ENCODE measurements at regions not wholly inside any gene's neighbourhood (a gene's known extent, or its start where the extent isn't known, plus 50 kb on each side); places are given as distances from the start of the nearest gene placed in this dataset.
"Not testable (repeated sequence)": the region's sequence is repeated elsewhere in the genome, so short reads cannot be mapped to it uniquely, and the experiment has no call there.

DNA sequence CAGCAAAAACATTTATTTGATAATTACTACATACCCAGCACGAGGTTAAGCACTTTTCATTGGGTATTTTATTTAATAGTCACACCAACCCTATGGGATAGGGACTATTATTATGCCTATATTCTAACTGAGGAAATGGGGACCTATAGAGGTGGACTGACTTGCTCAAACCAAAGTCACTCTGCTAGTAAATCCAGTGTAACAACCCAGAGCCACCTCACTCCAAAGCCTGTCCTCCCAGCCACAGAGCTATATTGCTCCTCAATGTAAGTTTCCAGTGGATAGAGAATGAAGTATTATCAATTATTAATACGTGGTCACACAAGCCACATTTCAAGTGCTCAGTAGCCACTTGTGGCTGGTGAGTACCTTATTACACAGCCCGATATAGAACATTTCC, 97.5 kb downstream of the RGS2 start:
- DNase-seq: no peak

DNA sequence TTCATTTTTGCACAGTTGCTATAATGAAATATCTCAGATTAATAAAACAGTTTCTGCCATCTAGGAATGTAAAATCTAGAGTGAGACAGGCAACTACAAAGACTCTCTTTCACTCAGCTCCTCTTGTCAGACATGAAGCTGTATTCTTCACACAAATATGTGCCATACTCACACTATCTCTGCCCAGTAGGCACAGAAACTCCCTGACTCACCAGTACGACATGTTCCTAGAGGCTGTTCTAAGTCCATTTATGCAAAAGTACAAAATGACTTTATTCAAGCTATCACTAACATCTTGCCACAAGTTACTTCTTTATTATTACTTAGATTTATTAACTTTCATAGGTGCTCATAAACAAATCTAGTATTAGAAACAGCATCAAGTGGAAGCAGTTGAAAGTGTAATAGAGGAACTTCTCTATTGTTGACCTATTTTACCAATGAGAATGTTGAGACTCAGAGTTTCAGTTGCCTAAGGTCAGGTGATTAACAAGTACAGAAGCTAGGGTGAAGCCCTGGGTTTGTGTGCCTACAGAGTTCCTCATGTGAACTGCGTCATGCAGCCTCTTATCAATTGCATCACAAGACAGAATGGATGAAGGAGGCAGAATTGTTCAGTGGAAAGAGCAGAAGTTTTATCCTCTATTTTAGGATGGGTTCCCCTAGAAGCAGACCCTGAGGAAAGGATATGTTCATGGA, 98.9 kb downstream of the RGS2 start:
- peak; percentile 53 for DNase-seq

DNA sequence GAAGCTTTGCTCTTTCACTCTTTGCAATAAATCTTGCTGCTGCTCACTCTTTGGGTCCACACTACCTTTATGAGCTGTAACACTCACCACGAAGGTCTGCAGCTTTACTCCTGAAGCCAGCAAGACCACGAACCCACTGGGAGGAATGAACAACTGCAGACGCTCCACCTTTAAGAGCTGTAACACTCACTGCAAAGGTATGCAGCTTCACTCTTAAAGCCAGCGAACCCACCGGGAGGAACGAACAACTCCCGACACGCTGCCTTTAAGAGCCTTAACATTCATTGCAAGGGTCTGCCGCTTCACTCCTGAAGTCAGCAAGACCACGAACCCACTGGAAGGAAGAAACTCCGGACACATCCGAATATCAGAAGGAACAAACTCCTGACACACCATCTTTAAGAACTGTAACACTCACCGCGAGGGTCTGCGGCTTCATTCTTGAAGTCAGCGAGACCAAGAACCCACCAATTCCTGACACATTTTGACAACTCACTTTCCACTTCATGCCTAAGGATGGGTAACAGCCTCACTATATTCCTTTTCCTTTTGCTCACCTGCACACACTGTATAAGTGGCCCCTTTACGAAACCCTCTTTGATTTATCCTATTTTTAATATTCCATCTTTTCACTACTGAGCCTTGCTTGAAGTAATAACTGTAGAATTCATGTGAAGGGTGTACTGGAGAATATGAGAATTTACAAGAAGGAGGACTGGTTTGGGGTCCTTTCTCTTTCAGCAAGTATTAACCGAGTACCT, 103.2 kb downstream of the RGS2 start:
- DNase-seq: not testable (repeated sequence)

DNA sequence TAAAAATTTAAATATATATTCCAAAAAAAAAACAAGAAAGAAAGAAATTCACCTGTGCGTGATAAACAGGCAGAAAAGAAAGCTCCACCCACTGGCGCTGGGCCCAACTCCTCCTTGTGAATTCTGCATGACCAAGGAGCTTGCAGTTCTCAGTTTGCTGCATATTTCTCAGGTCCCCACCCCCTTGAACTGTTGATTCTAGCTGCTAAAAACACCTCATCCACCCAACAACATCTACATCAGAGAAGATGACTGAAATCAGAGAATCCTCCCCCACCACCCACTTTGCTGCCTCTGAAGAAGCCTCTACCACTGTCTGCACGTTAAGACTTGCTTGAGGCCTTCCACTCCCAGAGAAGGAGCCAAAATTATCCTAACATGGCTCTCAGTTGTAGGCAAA, 104.8 kb downstream of the RGS2 start:
- DNase-seq: no peak

DNA sequence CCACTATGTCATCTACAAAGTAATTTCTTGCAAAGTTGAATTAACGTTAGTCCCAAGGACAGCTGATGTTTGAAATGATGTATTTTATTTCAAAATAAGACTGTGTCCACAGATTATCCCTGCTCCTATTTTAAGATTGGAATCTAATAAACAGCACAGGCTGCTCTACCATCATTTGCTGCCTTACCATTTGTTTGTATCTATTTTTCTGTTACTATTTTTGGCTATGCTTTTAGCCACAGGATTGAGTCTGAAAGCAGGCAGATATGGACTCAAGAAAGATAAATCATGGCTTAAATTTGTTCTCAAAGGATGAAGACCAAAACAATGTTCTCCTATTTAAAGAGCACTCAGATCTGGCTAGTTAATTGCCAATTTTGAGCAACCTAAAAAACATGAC, 105.3 kb downstream of the RGS2 start:
- no peak for DNase-seq

DNA sequence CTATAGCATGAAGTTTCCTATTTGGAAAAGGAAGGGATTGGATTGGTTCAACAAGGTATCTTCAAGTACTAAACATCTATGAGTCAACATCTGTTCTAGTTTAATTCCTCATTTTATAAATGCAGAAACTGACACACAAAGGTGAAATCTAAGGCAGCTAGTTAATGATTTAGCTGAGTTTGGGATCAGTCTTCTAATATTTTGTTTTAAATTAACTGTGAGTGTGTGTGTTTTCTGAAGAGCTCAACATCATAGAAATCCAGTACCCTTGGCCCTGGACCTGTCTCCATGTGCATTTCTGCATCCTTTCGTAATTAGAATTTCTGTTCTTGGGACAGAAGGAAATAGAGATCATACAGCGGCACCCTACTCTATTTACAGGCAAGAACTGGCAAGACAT, 105.9 kb downstream of the RGS2 start:
- no peak for DNase-seq

DNA sequence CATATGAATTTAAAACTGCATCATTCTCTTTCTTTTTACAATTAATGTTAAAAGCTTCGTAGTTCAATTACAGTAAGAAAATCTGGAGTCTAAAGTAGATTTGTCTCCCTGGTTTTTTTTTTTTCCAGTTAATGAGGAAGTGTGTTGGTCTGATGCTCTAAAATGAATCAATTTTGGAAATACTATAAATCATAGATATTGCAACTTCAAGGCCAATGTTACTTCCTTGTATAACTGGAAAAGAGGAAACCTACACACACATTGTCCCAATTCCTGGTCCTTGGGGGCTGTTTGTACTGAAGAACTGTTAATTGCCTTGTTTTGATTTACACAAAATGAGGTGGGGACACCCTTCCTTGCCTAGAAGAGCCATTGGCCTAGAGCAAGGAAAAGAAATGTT, 107.2 kb downstream of the RGS2 start:
- no peak for DNase-seq

DNA sequence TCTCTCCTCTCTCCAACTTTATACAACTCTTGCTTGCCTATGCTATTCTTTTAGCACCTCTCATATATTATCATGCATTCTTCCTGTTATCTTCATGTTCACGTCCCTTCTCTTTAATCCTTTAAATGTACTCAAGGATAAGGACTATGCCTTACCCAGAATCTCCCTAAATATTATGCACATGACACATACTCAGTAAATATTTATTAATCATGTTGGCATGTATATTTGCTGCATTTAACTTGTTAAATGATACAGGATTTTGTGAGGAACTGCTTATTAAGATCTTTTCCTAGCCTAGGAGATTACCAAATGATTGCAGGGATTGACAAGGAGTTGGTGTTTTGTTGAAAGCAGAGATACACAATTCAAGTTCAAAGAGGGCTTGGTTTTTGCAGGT, 109.4 kb downstream of the RGS2 start:
- DNase-seq: no peak

DNA sequence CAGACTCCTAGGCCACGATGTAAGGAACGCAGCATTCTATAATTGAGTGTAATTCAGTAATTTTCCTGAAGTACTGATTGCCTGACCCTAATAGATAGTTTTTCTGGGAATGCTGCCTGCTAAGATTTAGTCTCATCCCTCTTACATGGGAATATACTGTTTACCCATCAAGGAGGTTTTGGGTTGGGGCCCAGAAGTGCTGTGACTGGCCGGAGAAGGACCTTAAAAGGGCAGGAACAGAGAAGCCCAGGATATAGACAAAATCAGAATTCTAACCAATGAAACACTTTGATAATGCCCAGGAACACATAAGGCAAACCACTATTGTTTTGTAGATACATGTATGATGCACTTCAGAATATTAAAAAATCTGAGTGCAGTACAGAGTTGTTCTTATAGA, 111.6 kb downstream of the RGS2 start:
- DNase-seq: no peak

DNA sequence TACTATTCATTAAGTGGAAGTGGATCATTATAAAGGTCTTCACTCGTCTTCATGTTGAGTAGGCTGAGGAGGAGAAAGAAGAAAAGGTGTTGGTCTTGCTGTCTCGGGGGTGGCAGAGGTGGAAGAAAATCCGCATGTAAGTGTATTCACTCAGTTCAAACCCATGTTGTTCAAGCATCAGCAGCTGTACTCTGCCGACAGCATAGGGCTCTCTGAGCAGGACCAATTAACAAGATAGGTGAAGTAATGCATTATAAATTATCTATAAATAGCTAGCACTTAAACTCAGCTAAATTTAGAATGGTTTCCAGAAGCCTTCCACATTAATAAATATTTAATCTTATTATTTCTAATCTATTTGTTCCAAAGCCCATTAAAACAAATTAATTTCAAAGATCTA, 116.8 kb downstream of the RGS2 start:
- no peak for DNase-seq

DNA sequence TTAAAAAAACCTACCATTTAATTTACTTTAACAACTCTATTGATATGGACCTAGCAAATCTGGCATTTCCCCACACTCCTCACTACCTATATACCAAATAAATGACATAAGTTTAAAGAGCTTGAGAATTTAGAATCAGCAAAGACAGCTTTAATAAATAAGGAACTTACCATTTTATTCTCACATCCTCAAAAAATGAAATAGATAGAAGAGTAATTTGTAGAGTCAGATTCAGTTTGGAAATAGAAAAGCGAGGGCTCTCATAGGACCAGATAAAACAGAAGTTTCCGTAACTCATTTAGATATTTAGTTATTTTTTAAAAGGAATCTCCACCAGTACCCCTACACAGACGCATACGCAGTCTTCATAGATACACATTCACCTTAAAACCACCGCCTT, 117.9 kb downstream of the RGS2 start:
- no peak for DNase-seq

DNA sequence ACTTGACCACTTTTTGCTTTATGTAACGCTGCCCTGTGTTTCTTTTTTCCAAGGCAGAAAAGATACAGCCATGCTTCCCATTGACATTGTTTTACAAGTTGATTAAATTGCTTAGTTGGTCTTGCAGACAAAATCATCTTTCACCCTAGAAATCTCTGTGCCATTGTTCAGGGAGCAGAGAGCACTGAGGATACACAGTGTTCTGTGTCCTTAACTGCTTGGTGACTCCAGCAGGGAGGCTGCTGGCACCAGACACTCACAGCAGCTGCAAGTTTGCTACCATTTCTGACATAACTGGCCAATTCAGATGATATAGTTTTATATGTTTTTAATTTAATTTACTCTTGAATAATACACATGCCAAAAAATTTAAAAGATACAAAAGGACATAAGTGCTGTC, 118.7 kb downstream of the RGS2 start:
- DNase-seq: no peak

DNA sequence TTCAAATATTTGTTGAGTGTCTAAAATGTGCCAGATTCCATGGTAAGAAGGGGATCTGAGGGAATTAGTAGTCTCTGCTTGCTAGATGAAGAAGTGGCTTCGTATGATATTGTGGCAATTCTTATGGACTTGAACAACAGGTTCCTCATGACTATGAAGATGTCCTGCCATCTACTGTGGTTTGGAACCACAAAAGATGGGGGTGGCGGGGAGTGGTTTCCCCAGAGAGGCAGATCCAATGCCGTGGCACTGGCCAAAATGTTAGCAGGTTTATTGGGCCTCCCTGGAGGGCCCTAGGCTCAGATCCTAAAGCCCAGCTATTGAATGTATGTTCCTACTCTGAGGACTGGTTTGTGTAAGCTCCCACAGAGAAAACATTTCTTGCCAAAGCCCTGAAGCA, 120.8 kb downstream of the RGS2 start:
- no peak for DNase-seq

DNA sequence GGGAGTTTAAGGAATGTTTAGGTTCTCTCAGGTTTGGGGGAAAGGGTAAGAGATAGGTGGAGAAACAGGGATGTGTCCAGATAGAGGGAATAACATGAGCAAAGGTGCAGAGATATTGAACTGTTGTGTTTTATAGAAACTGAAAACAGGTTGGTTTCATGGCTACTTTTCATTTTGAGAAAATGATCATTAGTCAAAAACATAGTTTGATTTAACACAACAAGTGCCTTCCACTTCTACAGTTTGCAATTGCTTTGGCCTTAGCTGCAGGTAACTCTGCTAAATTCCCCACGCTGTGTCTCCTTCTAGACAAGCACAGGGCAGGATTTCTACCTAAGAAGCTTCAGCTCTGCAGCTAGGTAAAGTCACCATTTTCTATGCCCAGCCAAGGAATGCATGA, 124.9 kb downstream of the RGS2 start:
- DNase-seq: no peak

DNA sequence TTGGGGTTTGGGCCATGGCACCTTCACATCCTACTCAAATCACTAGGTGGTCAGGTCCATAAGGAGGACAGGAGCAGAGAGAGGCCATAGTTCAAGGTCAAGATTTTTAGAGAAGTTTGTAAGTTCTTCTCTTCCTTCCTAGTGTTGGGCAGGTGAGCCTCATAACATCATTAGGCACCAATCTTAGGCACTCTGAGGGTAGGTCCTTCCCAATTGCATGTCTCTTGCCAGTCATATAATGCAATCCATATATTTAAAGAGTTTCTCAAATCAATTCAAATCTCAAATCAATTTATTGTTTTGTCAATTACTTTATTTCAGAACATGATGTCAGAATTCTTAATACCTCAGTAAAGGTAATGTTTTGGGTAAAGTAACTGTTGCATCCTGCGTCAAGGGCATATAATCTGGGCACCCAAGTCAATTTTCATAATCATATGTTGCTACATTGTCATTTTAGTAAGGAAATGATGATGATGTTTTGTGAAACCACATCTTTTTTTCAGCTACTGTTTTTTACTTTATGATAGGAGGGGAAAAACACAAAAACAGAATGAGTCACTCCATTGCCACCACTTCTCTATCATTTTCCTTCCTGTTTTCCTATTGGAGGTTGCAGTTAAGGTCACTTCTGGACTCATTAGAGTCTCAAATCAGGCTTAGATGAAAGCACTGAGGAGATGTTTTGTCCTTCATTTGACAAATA, 122.7 kb downstream of the UCHL5 start:
- DNase-seq: no peak

DNA sequence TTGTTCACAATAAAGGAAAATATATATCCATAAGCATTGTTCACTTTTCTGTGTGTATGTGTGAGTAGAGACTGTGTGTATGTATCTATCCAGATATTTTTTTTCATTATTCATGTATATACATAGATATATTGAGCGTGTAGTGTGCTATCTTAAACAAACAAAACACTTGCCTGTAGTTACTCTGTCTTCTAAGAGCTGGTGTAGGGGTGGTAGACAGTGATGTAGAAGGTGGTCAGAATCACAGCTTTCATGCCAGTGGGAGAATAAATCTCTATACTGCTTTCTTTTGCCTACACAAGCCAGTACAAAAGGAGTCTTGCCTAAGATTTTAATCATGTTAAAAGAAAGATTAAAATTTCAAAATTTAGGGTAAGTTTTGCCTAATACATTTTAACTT, 122.0 kb downstream of the UCHL5 start:
- DNase-seq: no peak

DNA sequence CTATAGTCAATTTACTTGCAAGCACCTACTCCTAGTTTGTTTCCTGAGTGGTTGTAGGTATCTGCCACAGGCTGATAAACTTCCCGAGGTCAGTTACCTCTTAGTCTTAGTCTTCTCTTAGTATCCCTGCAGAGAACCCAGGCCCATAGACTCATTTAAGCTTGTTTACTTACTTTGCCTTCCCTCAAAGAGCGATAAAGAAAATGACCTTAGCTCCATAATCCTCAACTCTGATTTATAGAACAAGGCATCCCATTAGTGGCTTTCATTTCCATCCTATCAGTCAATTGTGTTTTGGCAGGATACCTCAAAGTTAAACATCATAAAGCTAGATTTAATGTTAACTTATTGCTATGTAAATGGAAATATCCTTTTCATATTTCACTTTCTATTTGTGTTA, 119.7 kb downstream of the UCHL5 start:
- no peak for DNase-seq

DNA sequence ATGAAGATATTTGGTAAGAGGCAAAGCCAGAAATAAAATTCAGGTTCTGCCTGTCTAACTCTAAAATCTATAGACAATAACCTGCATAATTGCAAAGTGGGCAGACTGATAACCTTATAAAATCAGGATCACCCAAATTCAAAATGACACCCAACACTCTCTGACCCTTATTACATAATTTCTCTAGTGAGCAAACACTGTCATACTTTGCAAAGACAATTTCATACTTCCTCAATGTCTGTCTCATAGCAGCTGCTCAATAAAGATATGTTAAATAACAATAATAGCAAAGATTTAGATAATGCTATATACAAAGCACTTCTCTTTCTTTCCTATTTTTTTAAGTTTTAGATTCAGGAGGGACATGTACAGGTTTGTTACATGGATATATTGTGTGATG, 118.5 kb downstream of the UCHL5 start:
- no peak for DNase-seq

DNA sequence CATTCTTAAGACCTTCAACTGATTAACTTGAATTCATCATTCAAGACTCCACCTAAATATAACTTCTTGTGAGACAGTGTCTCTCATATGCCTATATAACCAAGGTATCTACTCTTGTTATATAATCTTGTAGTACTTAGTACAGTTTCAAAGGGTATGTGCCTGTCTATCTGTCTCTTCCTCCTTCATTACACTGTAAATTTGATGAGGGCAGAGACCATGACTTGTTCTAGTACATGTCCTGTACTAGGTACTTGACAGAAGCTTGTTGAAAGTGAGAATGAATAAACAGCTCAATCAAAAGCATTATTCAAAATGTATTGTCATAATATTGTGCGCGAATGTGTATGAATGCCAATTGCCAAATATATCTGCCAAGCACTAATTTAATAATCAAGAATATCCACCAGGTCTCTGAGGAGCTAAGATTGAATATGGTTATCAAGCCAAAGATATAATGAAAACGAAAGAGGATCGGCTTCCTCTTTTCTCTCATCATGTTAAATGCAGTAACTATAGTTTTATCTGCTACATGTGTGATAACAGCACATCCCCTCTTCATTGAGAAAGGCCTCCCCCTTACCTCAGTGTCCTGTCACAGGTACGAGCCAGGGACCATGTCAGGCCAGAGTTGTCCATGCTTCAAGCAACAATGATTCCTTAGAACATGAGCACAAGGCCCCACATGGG, 117.3 kb downstream of the UCHL5 start:
- DNase-seq: no peak

DNA sequence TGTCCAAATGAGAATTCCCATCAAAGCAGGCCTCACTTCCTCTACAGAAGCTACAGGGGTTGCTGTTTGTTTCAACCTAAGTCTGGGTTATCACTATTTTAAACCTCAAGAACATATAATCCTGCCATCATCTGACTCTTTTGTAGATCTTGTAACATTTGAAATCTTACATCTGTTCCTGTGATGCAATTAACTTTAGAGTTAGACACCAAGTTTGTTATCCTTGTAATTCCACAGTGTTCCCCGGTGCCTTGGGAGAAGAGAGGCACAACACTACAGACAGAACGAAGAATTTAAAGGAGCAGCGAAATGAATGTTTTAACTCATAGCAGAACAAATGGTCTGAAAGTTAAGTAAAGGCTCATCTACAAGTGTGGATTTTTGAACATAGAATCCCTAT, 116.1 kb downstream of the UCHL5 start:
- peak; percentile 35 for DNase-seq

DNA sequence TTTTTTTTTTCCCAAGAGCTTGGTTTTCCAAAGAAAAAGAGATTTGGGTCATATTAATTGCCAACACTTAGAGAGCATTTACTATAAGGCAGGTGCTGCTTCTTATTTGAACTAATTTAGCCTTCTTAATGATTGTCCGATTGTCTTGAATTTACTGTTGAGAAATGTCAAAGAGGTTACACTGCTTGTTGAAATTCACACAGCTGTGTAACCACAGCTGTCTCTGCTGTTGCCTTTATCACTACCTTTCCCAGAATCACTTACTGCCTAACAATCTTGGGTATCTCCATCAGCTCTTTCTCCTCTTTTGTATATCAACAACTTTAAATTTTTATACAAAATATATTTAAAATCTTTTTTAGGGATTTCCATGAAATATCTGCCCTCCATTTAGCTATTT, 115.6 kb downstream of the UCHL5 start:
- no peak for DNase-seq

DNA sequence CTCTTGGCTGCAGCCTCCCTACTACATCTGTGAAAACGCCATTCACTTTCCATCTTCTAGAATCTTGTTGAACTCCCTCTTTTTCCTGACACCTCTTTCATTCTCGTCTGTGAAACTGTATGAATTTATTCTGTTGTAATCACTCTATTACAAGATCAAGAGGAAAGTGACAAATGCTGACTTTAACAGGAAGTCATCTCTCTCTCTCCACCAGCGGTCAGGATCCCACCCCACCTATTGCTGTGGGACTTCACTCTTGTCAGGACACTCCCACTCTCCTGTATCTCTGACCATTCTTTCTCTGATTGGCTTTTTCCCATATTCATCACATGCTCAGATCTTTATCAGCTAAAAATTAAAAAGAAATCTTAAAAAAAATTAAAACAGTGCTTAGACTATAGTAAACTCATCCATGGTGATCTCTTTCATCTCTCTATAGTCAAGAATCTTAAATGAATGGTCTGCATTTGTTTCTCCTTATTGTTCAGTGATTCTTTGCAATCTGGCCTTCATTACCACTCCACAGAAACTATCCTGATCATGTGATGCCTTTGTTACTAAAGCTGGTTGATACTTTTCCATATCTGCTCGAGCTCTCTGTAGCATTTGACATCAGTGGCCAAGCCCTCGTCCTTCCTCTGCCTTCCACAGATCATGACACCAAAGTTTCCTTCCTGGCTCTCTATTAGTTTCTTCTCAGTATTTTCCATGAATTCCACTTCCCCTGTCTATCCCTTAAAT, 113.6 kb downstream of the UCHL5 start:
- no peak for DNase-seq

DNA sequence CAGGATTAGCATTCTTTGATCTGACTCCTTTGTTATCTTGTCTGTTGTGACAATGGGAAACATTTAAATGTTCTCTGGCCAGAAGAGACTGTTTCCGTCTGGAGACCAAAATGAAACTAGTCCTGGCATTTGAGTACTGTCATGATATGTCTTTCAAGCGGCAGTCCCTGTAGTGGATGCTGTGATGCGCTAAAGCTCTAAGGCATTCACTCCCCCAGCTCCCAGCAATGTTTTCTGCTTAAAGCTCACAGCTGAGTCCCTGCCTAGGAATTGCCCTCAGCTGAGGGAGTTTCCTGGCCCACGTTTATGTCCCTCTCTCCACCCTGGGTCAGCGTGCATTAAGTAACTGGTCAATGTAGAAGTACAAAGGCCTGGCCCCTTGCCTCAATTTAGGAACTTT, 109.4 kb downstream of the UCHL5 start:
- no peak for DNase-seq

All from HCEC 1CT (cell line).